ENCODE measurements at regions not wholly inside any gene's neighbourhood (a gene's known extent, or its start where the extent isn't known, plus 50 kb on each side); places are given as distances from the start of the nearest gene placed in this dataset.

DNA sequence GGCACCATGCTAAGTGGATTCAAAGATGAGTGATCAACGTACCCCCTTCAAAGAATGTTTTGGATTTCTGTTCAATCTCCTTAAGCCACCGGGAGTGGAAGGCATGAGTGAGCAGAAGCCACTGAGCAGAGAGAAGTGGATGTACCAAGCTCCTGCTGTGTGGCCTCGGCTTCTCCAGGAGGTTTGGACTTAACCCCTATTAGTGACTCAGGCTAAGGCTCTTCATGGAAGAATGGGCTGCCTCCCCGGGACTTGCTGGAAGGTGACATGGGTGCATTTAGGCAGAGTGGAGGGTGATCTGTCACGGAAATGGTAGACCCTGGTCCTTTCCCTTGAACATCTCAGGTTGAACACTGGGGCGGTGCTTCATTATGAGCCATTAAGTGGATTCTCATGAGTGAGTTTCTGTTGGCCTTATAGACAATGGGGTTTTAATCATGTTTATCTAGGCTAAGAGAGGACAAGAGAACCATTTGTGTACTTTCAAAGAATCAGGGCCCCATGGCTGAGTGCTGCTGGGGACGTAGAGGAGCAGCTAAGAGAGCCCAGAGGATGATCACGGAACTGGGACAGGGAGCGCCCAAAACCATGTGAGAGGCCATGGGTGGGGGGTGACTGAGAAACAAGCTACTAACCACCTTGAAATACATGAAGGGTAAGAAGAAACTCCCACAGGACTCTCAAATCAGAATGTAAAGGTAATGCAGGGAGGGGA is 62.2 kb downstream of the HES1 start:
- DNase-seq (ENCODE audit: low spot score) = no peak
- Histone ChIP-seq H3K27ac (no peak overlapping the region), H3K4me3 (no peak overlapping the region)
- TF ChIP-seq, protein P1, sequence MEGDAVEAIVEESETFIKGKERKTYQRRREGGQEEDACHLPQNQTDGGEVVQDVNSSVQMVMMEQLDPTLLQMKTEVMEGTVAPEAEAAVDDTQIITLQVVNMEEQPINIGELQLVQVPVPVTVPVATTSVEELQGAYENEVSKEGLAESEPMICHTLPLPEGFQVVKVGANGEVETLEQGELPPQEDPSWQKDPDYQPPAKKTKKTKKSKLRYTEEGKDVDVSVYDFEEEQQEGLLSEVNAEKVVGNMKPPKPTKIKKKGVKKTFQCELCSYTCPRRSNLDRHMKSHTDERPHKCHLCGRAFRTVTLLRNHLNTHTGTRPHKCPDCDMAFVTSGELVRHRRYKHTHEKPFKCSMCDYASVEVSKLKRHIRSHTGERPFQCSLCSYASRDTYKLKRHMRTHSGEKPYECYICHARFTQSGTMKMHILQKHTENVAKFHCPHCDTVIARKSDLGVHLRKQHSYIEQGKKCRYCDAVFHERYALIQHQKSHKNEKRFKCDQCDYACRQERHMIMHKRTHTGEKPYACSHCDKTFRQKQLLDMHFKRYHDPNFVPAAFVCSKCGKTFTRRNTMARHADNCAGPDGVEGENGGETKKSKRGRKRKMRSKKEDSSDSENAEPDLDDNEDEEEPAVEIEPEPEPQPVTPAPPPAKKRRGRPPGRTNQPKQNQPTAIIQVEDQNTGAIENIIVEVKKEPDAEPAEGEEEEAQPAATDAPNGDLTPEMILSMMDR (IDR thresholded peaks at IDR 0.05) = no peak

GRCh38 chr3:194198938-194199337 is 63.0 kb downstream of the HES1 start:
- Histone ChIP-seq H3K4me3 (no peak overlapping the region), H3K27ac (no peak overlapping the region)
- TF ChIP-seq, protein P1 (IDR thresholded peaks at IDR 0.05) = no peak
- DNase-seq (ENCODE audit: low spot score) = no peak

GRCh38 chr3:194200422-194201081 is 64.6 kb downstream of the HES1 start:
- no peak overlapping the region for H3K27ac ChIP-seq
- TF ChIP-seq, protein P1 (IDR thresholded peaks at IDR 0.05) = no peak
- H3K4me3 ChIP-seq = no peak overlapping the region
- DNase-seq (ENCODE audit: low spot score) = no peak

- TF ChIP-seq, protein P1 (IDR thresholded peaks at IDR 0.05) = no peak
- Histone ChIP-seq H3K4me3 (no peak overlapping the region), H3K27ac (no peak overlapping the region)
- DNase-seq (ENCODE audit: low spot score) = no peak
Observed at GRCh38 chr3:194201953-194202666, 66.2 kb downstream of the HES1 start.

- TF ChIP-seq, protein P1 (IDR thresholded peaks at IDR 0.05) = no peak
- DNase-seq (ENCODE audit: low spot score) = no peak
- Histone ChIP-seq H3K27ac (no peak overlapping the region), H3K4me3 (peak overlapping the region; percentile 53)
Observed at GRCh38 chr3:194203482-194204041, 67.6 kb downstream of the HES1 start.

- no peak overlapping the region for H3K27ac ChIP-seq
- peak overlapping the region; percentile 53 for H3K4me3 ChIP-seq
- DNase-seq (ENCODE audit: low spot score) = no peak
- TF ChIP-seq, protein P1 (IDR thresholded peaks at IDR 0.05) = no peak
Observed at GRCh38 chr3:194204042-194204987, 68.4 kb downstream of the HES1 start.
